NT2/D1 (cell line): ENCODE measurements at regions not wholly inside any gene's neighbourhood (a gene's known extent, or its start where the extent isn't known, plus 50 kb on each side); places are given as distances from the start of the nearest gene placed in this dataset.

ENCODE experiments used
- SUZ12 ChIP-seq: IDR thresholded peaks from 2 replicates; pipeline ENCODE4 v1.6.1; 2011; ENCODE audit not compliant: insufficient read length, insufficient read depth; ENCODE audit errors: extremely low read depth
- YY1 ChIP-seq: IDR thresholded peaks from 2 replicates; pipeline ENCODE4 v1.6.1; 2011; ENCODE audit not compliant: insufficient read length, insufficient read depth
- ZNF274 ChIP-seq: IDR thresholded peaks from 2 replicates; pipeline ENCODE4 v1.6.1; 2011; ENCODE audit warnings: mild to moderate bottlenecking, low read depth, low read length

DNA sequence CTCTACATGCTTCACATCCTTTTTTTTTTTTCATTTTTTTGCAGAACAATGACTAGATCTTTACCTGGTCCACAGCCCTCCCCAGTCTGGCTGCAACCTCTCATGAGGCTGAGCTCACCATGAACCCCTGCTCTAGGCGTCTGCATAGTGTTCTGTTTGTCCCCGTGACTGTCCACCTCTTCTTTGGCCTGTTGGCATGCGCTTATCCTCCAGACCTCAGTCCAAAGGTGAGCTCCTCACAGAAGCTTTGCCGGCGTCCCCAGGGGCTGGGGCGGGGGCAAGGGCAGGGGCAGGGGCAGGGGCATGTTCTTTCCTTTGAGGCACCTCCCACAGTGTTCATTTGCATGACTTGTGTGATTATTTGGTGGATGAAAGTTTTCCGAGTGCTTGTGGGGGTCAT is 218.4 kb upstream of the ZNF32 start:
- TF ChIP-seq YY1 (no peak), SUZ12 (no peak), ZNF274 (no peak)
